HG02642 (cell line): ENCODE measurements at regions not wholly inside any gene's neighbourhood (a gene's known extent, or its start where the extent isn't known, plus 50 kb on each side); places are given as distances from the start of the nearest gene placed in this dataset.
"Not testable (repeated sequence)": the region's sequence is repeated elsewhere in the genome, so short reads cannot be mapped to it uniquely, and the experiment has no call there.

ENCODE experiments used
- ATAC-seq: cut with Tn5 transposase; IDR thresholded peaks from one replicate; pipeline ENCODE4 v1.9.1; 2021; ENCODE audit warnings: mild to moderate bottlenecking; ENCODE audit not compliant: unreplicated experiment, poor library complexity

- no peak for ATAC-seq
Measured at GRCh38 chr19:28443361-28443760, 769.6 kb downstream of the UQCRFS1 start.

DNA sequence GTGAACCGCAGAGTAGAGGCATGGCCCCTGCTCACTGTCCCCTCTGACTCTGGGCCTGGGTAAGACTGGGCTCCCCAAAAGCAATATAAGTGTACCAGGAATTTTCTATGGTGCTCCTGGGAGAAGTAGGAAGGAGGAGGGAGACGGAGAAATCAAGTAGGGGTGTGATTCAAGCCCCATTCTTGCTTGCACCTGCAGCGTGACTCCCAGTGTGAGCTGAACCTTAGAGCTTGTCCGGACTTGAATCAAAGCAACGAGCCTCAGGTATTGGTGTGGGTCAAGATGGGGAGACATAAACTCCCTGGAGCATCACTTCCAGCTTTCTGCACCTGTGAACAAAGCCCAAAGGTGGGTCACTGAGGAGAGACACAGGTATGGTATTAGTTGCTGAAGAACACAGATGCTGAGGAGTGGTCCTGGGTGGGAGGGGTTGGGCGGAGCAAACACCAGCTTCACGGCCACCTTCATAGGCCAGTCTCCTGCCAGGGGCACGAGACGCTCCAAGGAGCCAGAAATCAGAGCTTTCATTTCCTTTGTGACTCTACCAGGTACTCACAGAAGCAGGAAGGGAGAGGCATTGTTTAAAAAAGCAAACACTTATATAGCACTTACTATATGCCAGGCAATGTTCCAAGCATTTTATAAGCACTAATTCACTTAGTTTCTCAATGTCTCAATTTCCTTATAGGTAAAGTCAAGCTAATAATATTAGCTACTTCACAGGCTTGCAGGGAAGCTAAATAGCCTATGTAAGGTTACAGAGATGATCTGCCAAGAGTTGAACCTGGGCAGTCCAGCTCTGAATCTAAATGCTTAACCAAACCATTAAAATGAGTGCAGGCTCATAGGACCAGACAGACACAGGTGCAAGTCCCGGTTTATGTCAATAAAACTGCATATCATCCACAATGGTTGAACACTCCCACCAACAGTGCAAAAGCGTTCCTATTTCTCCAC, 775.3 kb downstream of the UQCRFS1 start:
- ATAC-seq: no peak

DNA sequence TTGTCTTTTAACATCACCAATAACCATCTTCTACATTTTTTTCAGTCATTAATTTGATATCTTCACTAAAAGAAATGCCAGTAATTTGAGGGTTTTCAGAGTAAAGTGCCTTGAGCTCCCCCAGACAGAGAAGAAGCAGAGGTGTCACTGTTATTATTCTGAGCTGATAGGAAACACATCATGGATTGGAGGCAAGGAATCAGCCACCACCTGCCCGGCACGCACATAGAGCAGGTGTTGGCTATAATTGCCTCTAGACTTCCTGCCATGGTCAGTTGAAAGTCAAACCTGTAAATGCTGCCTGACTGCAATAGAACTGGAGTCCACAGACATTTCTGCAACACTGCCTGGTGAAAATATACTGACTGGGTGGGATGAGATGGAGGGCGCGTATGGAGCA, 776.6 kb downstream of the UQCRFS1 start:
- ATAC-seq: no peak

GRCh38 chr19:28435551-28436271, 777.2 kb downstream of the UQCRFS1 start:
- ATAC-seq: no peak

DNA sequence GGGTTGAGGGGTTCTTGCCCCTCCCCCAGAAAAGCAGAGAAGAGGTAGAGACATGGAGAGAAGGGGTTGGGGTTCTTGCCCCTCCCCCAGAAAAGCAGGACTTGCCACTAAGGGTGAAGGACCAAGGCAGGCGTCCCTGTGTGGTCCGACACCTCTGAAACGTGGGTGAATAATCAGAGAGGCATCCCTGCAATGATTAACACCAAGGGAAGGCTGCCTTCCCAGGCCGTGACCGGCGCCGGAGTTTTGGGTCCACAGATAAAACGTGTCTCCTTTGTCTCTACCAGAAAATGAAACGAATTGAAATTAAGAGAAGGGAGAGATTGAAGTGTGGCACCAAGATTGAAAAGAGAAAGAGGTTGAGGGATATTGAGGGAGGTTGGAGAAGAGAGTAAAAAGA, 778.2 kb downstream of the UQCRFS1 start:
- ATAC-seq: not testable (repeated sequence)

- not testable (repeated sequence) for ATAC-seq
Measured at GRCh38 chr19:28434365-28434764, 778.6 kb downstream of the UQCRFS1 start.

DNA sequence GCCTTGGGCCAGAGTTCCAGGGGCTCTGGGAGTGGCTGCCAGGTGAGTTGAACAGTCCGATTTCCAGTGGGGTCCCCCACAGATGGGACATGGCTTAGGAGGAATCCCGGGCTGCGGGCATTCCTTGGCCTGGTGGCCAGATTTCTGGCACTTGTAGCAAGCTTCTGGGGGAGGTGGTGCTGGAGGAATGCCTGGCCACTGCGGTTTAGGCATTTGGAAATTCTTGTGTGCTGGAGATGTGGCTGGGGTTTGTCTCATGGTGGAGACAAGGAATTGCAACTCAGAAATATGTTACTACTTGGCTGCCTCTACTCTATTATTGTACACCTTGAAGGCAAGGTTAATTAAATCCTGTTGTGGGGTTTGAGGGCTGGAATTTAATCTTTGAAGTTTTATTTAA, 779.8 kb downstream of the UQCRFS1 start:
- ATAC-seq: not testable (repeated sequence)

- ATAC-seq: no peak
Measured at GRCh38 chr19:28430214-28430613, 782.7 kb downstream of the UQCRFS1 start.

GRCh38 chr19:28429356-28429755, 783.6 kb downstream of the UQCRFS1 start:
- ATAC-seq: no peak

- ATAC-seq: no peak
Measured at GRCh38 chr19:28428663-28429348, 784.1 kb downstream of the UQCRFS1 start.

GRCh38 chr19:28427376-28428083, 785.4 kb downstream of the UQCRFS1 start:
- ATAC-seq: no peak

DNA sequence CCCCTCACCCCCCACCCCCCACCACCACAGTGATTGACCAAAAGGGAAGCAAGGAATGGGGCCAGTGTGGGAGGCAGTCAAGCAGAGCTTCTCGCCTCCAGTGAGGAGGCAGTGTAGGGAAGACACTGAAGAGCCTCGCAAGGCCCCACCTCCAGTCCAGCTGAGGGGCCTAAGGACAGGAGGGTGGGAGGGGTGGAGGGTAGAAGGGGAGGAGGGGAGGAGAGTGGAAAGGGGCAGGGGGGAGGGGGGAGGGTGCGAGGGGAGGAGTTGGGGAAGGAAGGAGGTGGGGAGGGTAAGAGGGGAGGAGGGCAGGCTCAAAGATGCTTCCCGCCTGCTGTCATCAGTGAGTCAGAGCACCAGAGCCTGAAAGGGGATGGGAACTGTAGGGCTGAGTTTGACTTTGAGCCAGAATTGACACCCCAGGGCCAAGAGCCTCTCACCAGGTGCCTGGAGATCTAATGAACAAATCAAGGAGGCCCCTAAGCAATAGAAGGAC, 786.2 kb downstream of the UQCRFS1 start:
- no peak for ATAC-seq

GRCh38 chr19:28426110-28426729, 786.7 kb downstream of the UQCRFS1 start:
- no peak for ATAC-seq

GRCh38 chr19:28425046-28425931, 787.7 kb downstream of the UQCRFS1 start:
- ATAC-seq: no peak

- ATAC-seq: no peak
Measured at GRCh38 chr19:28424662-28425045, 788.3 kb downstream of the UQCRFS1 start.

DNA sequence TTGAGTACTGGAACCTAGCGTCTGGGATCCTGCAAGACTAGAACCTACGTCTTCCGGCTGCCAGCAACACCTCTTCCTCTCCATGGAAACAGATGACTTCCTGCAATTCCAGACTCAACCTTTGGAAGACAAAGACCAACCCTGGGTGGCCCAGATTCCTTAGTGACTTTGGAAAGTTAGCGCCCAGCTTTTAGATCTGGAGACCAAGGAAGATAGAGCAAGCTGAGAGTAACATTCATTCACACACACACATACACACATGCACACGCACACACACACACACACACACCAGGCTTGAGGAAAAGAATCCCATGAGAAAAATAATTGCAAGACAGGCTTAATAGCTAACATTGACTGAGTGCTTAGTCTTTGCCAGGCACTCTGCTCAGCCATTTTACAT, 788.9 kb downstream of the UQCRFS1 start:
- ATAC-seq: no peak

DNA sequence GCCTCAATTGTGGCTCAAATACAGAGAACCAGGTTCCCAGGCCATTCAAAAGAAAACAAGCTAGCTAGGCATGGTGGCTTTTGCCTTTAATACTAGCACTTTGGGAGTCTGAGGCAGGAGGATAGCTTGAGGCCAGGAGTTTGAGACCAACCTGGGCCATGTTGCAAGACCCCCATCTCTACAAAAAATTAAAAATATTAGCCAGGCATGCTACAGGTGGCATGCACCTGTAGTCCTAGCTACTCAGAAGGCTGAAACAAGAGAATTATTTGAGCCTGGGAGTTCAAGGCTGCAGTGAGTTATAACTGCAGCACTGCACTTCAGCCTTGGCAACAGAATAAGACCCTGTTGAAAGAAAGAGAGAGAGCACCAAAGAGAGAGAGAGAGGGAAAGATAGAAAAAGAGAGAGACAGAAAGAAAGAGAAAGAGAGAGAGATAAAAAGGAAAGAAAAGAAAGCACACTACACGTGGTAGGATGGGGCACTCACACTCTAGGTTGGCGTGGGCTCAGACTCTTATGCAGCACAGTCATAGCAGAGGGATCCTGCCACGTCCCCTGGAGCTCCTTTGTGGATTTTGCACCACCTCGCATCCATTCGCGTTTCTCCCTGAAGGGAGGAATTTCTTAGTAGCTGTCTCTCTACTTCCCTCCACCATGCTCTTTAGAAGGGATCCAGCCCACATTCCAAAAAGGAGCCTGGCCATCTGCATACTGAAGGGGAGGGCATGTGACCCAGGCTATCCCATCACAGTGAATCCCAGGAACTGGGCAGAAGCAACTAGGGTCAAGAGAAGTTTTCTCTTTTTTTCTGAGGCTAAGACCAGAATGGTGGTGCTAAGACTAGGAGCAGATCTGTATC, 789.9 kb downstream of the UQCRFS1 start:
- no peak for ATAC-seq

DNA sequence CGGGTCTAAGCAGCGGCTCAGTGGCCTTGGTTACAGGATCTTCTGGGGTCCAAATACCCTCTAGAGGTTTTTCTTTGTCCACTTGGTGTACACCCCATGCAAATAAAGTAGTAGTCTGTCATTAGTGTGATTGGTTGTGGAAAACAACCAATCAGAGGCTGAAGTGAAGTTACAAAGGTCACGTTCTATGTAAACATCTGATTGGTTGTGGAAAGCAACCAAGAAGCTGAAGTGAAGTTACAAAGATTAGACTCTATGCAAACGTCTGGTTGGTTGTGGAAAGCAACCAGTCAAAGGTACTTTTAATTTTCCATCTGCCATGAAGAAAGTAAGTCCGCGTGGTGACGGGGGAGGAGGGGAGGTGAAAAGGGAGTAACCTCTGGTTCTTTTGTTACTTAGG, 790.9 kb downstream of the UQCRFS1 start:
- no peak for ATAC-seq
